Osteocyte (in vitro differentiated cells): ENCODE measurements at regions not wholly inside any gene's neighbourhood (a gene's known extent, or its start where the extent isn't known, plus 50 kb on each side); places are given as distances from the start of the nearest gene placed in this dataset.

ENCODE experiments used
- DNase-seq: peaks from one replicate; pipeline ENCODE4 v3.0.0; 2021; ENCODE audit warnings: mixed read lengths; ENCODE audit not compliant: unreplicated experiment; ENCODE audit errors: extremely low spot score
- H3K27ac Mint-ChIP-seq: one replicate; pipeline ENCODE4 v1.8.0; 2021; ENCODE audit warnings: mild to moderate bottlenecking, mixed read lengths; ENCODE audit not compliant: unreplicated experiment
- H3K27me3 Mint-ChIP-seq: one replicate; pipeline ENCODE4 v1.8.0; 2021; ENCODE audit warnings: mixed read lengths; ENCODE audit not compliant: unreplicated experiment
- H3K36me3 Mint-ChIP-seq: one replicate; pipeline ENCODE4 v1.8.0; 2021; ENCODE audit warnings: mixed read lengths; ENCODE audit not compliant: unreplicated experiment
- H3K4me1 Mint-ChIP-seq: one replicate; pipeline ENCODE4 v1.8.0; 2021; ENCODE audit warnings: mixed read lengths; ENCODE audit not compliant: unreplicated experiment
- H3K4me3 Mint-ChIP-seq: one replicate; pipeline ENCODE4 v1.8.0; 2021; ENCODE audit warnings: mild to moderate bottlenecking, moderate library complexity, mixed read lengths; ENCODE audit not compliant: unreplicated experiment
- H3K9me3 Mint-ChIP-seq: one replicate; pipeline ENCODE4 v1.8.0; 2021; ENCODE audit warnings: mixed read lengths; ENCODE audit not compliant: unreplicated experiment
- CTCF ChIP-seq: fragments of 200-600 bp; sonication (generic); IDR thresholded peaks from 2 replicates; pipeline ENCODE4 v1.5.0; 2021; ENCODE audit warnings: antibody characterized with exemption, mild to moderate bottlenecking, moderate library complexity

- Mint-ChIP-seq H3K4me1 (peaks cover 27% of the 10 kb centered on the region), H3K27ac (no peak overlapping the region), H3K27me3 (no peaks in the 10 kb centered on the region), H3K4me3 (no peak overlapping the region), H3K36me3 (no peaks in the 10 kb centered on the region), H3K9me3 (no peaks in the 10 kb centered on the region)
- no peak for TF ChIP-seq CTCF
- no peak for DNase-seq
These were observed 798.7 kb downstream of the DIPK2A start for GRCh38 chr3:144770281-144770680.

GRCh38 chr3:144770915-144771351 is 799.3 kb downstream of the DIPK2A start:
- H3K4me3 Mint-ChIP-seq, result peak overlapping the region; percentile 46
- H3K27ac Mint-ChIP-seq, result peak overlapping the region; percentile 75
- H3K4me1 Mint-ChIP-seq, result peaks cover 30% of the 10 kb centered on the region
- peak; percentile 70 for TF ChIP-seq CTCF
- no peaks in the 10 kb centered on the region for H3K9me3 Mint-ChIP-seq
- H3K27me3 Mint-ChIP-seq, result no peaks in the 10 kb centered on the region
- no peaks in the 10 kb centered on the region for H3K36me3 Mint-ChIP-seq
- DNase-seq, result no peak

GRCh38 chr3:144771381-144771870 is 799.8 kb downstream of the DIPK2A start:
- Mint-ChIP-seq H3K27me3 (no peaks in the 10 kb centered on the region), H3K4me3 (peak overlapping the region; percentile 46), H3K9me3 (no peaks in the 10 kb centered on the region), H3K4me1 (peaks cover 34% of the 10 kb centered on the region), H3K27ac (peak overlapping the region; percentile 75), H3K36me3 (no peaks in the 10 kb centered on the region)
- no peak for DNase-seq
- no peak for TF ChIP-seq CTCF

GRCh38 chr3:144772372-144772771 is 800.7 kb downstream of the DIPK2A start:
- no peaks in the 10 kb centered on the region for H3K9me3 Mint-ChIP-seq
- H3K4me3 Mint-ChIP-seq, result no peak overlapping the region
- H3K4me1 Mint-ChIP-seq, result peaks cover 34% of the 10 kb centered on the region
- DNase-seq, result no peak
- no peaks in the 10 kb centered on the region for H3K36me3 Mint-ChIP-seq
- H3K27ac Mint-ChIP-seq, result peak overlapping the region; percentile 75
- no peak for TF ChIP-seq CTCF
- H3K27me3 Mint-ChIP-seq, result no peaks in the 10 kb centered on the region

GRCh38 chr3:144773350-144773749 is 801.7 kb downstream of the DIPK2A start:
- Mint-ChIP-seq H3K27ac (no peak overlapping the region), H3K4me1 (peaks cover 41% of the 10 kb centered on the region), H3K27me3 (no peaks in the 10 kb centered on the region), H3K4me3 (no peak overlapping the region), H3K9me3 (no peaks in the 10 kb centered on the region), H3K36me3 (no peaks in the 10 kb centered on the region)
- DNase-seq, result no peak
- no peak for TF ChIP-seq CTCF
